Neuronal stem cell (in vitro differentiated cells): ENCODE measurements at regions not wholly inside any gene's neighbourhood (a gene's known extent, or its start where the extent isn't known, plus 50 kb on each side); places are given as distances from the start of the nearest gene placed in this dataset.

ENCODE experiments used
- DNase-seq: peaks from one replicate; pipeline ENCODE4 v3.0.0-alpha.2; 2013; ENCODE audit warnings: low spot score
- H2AFZ ChIP-seq: one replicate; pipeline ENCODE4 v1.6.1; 2013; ENCODE audit warnings: mild to moderate bottlenecking, low read length, inconsistent platforms
- H2AK5ac ChIP-seq: 2 replicates; pipeline ENCODE4 v1.6.1; 2013; ENCODE audit warnings: low read depth, mild to moderate bottlenecking, inconsistent platforms, low read length, moderate library complexity, mixed read lengths
- H2BK120ac ChIP-seq: 2 replicates; pipeline ENCODE4 v1.6.1; 2013; ENCODE audit warnings: low read depth, mild to moderate bottlenecking, inconsistent platforms, low read length, moderate library complexity, mixed read lengths
- H2BK12ac ChIP-seq: one replicate; pipeline ENCODE4 v1.6.1; 2013; ENCODE audit warnings: low read length, inconsistent platforms
- H2BK15ac ChIP-seq: 2 replicates; pipeline ENCODE4 v1.6.1; 2013; ENCODE audit warnings: mild to moderate bottlenecking, low read length, inconsistent platforms, mixed read lengths
- H2BK5ac ChIP-seq: one replicate; pipeline ENCODE4 v1.6.1; 2013; ENCODE audit warnings: inconsistent platforms, mild to moderate bottlenecking, low read length, moderate library complexity
- H3K14ac ChIP-seq: one replicate; pipeline ENCODE4 v1.6.1; 2013; ENCODE audit warnings: low read length, inconsistent platforms
- H3K18ac ChIP-seq: 2 replicates; pipeline ENCODE4 v1.6.1; 2013; ENCODE audit warnings: low read length, inconsistent platforms
- H3K23ac ChIP-seq: 2 replicates; pipeline ENCODE4 v1.6.1; 2013; ENCODE audit warnings: low read depth, mild to moderate bottlenecking, mixed read lengths, low read length, inconsistent platforms; ENCODE audit not compliant: poor library complexity
- H3K27ac ChIP-seq: replicated peaks from 3 replicates; pipeline ENCODE4 v1.5.1; 2013; ENCODE audit warnings: low read length, inconsistent platforms
- H3K27me3 ChIP-seq, 3 experiments: 2 replicates each; pipeline ENCODE4 v1.6.1; 2013; ENCODE audit warnings: low read length in 3 of 3, mild to moderate bottlenecking in 2 of 3, inconsistent platforms in 1 of 3, low read depth in 1 of 3, mixed read lengths in 1 of 3, moderate library complexity in 1 of 3; ENCODE audit not compliant: control insufficient read depth in 3 of 3, insufficient read depth in 3 of 3
- H3K36me3 ChIP-seq, 2 donors: replicated peaks in 1 of 2; 2 replicates each; pipeline ENCODE4 v1.6.1; 2013; ENCODE audit warnings: low read length in 2 of 2; ENCODE audit not compliant: control insufficient read depth in 2 of 2, insufficient read depth in 2 of 2
- H3K4ac ChIP-seq: 2 replicates; pipeline ENCODE4 v1.6.1; 2013; ENCODE audit warnings: inconsistent platforms, mild to moderate bottlenecking, low read length, moderate library complexity
- H3K4me1 ChIP-seq, 2 donors: 1 replicate in 1 of 2; 2 replicates in 1 of 2; pipeline ENCODE4 v1.6.1; 2013; ENCODE audit warnings: low read length in 2 of 2, low read depth in 1 of 2; ENCODE audit not compliant: control insufficient read depth in 2 of 2, insufficient read depth in 1 of 2
- H3K4me2 ChIP-seq: one replicate; pipeline ENCODE4 v1.6.1; 2013; ENCODE audit warnings: mild to moderate bottlenecking, low read length, inconsistent platforms; ENCODE audit not compliant: insufficient read depth, poor library complexity, severe bottlenecking
- H3K4me3 ChIP-seq, 2 donors: 2 replicates each; pipeline ENCODE4 v1.5.1; 2013; ENCODE audit warnings: low read length in 2 of 2, mild to moderate bottlenecking in 2 of 2, inconsistent platforms in 1 of 2, moderate library complexity in 1 of 2
- H3K79me1 ChIP-seq: one replicate; pipeline ENCODE4 v1.6.1; 2013; ENCODE audit warnings: low read depth, mild to moderate bottlenecking, inconsistent platforms, low read length, moderate library complexity
- H3K9ac ChIP-seq: one replicate; pipeline ENCODE4 v1.6.1; 2013; ENCODE audit warnings: mild to moderate bottlenecking, low read depth, low read length, inconsistent platforms; ENCODE audit not compliant: poor library complexity
- H3K9me3 ChIP-seq, 2 donors: replicated peaks in 1 of 2; 2 replicates each; pipeline versions ENCODE3 to v1.6.1; 2013; ENCODE audit warnings: low read length in 2 of 2, mild to moderate bottlenecking in 2 of 2, inconsistent platforms in 1 of 2, low read depth in 1 of 2, mixed read lengths in 1 of 2, moderate library complexity in 1 of 2; ENCODE audit not compliant: control insufficient read depth in 2 of 2, insufficient read depth in 1 of 2
- H4K8ac ChIP-seq: one replicate; pipeline ENCODE4 v1.6.1; 2013; ENCODE audit warnings: low read depth, mild to moderate bottlenecking, inconsistent platforms, low read length, moderate library complexity
- H4K91ac ChIP-seq: one replicate; pipeline ENCODE4 v1.6.1; 2013; ENCODE audit warnings: low read length, low read depth, mild to moderate bottlenecking, inconsistent platforms; ENCODE audit not compliant: poor library complexity
- WGBS, 2 donors: extraction: QIAGEN DNeasy Blood & Tissue Kit; methylation state at CpG; one replicate each; pipeline ENCODE4 v1.1.7; 2013; ENCODE audit warnings: missing lambda C conversion rate in 2 of 2, mixed read lengths in 1 of 2; ENCODE audit not compliant: insufficient read length in 2 of 2, insufficient replicate concordance in 1 of 2; ENCODE audit errors: extremely low coverage in 2 of 2; 5-methylcytosine and 5-hydroxymethylcytosine counted together

GRCh38 chr15:85878828-85879225 lies 84.1 kb upstream of the KLHL25 start:
- peaks cover 0 to 1% of the 10 kb centered on the region in 2 donors for H3K4me1 ChIP-seq

GRCh38 chr15:85879334-85880163 lies 84.8 kb upstream of the KLHL25 start:
- Histone ChIP-seq H3K23ac (no peak overlapping the region), H2AFZ (no peak overlapping the region), H3K79me1 (no peaks in the 10 kb centered on the region), H3K9ac (no peak overlapping the region), H2BK5ac (no peak overlapping the region), H3K27ac (no peak overlapping the region), H3K27me3 (no peaks in the 10 kb centered on the region), H3K36me3 (no peaks in the 10 kb centered on the region), H2BK120ac (no peak overlapping the region), H2BK15ac (no peak overlapping the region), H3K18ac (no peak overlapping the region), H2AK5ac (no peak overlapping the region), H3K14ac (no peak overlapping the region), H4K91ac (no peak overlapping the region), H3K9me3 (no peaks in the 10 kb centered on the region), H4K8ac (no peak overlapping the region), H3K4me1 (no peaks in the 10 kb centered on the region), H3K4me3 (no peak overlapping the region), H3K4ac (no peak overlapping the region), H3K4me2 (no peak overlapping the region), H2BK12ac (no peak overlapping the region)
- no peak for DNase-seq
- WGBS, 2 donors = no CpG with 5 or more reads among the region's 20 CpGs

More at GRCh38 chr15:85878828-85879225, 84.1 kb upstream of the KLHL25 start:
- Histone ChIP-seq H3K9ac (no peak overlapping the region), H2BK12ac (no peak overlapping the region), H4K91ac (no peak overlapping the region), H2AFZ (no peak overlapping the region), H3K4ac (no peak overlapping the region), H3K23ac (no peak overlapping the region), H3K27me3 (no peaks in the 10 kb centered on the region), H3K4me2 (no peak overlapping the region), H2BK15ac (no peak overlapping the region), H3K27ac (no peak overlapping the region), H3K79me1 (no peaks in the 10 kb centered on the region), H2BK5ac (no peak overlapping the region), H3K36me3 (no peaks in the 10 kb centered on the region), H3K18ac (no peak overlapping the region), H4K8ac (no peak overlapping the region), H2AK5ac (no peak overlapping the region), H2BK120ac (no peak overlapping the region), H3K4me3 (no peak overlapping the region), H3K9me3 (no peaks in the 10 kb centered on the region), H3K14ac (no peak overlapping the region)
- DNase-seq = no peak
- WGBS, 2 donors = no CpG with 5 or more reads among the region's 3 CpGs

GRCh38 chr15:85880501-85881190 lies 85.9 kb upstream of the KLHL25 start:
- peak overlapping the region; percentile 17 for H2AFZ ChIP-seq
- no peak overlapping the region for H2BK15ac ChIP-seq
- no peak overlapping the region for H3K4me3 ChIP-seq
- H4K8ac ChIP-seq = no peak overlapping the region
- no peak overlapping the region for H4K91ac ChIP-seq
- no CpG with 5 or more reads among the region's 7 CpGs for WGBS, 2 donors
- no peaks in the 10 kb centered on the region for H3K36me3 ChIP-seq
- DNase-seq = no peak
- H3K4ac ChIP-seq = no peak overlapping the region
- no peaks in the 10 kb centered on the region for H3K9me3 ChIP-seq
- H3K79me1 ChIP-seq = no peaks in the 10 kb centered on the region
- no peak overlapping the region for H3K27ac ChIP-seq
- no peak overlapping the region for H2AK5ac ChIP-seq
- no peak overlapping the region for H2BK5ac ChIP-seq
- H2BK12ac ChIP-seq = no peak overlapping the region
- H3K4me1 ChIP-seq = no peaks in the 10 kb centered on the region
- H3K14ac ChIP-seq = no peak overlapping the region
- H3K4me2 ChIP-seq = no peak overlapping the region
- no peak overlapping the region for H3K23ac ChIP-seq
- no peaks in the 10 kb centered on the region for H3K27me3 ChIP-seq
- H3K9ac ChIP-seq = no peak overlapping the region
- H3K18ac ChIP-seq = no peak overlapping the region
- H2BK120ac ChIP-seq = no peak overlapping the region

GRCh38 chr15:85886309-85886811 lies 91.6 kb upstream of the KLHL25 start:
- peak overlapping the region; percentile 31 for H2AK5ac ChIP-seq
- peak overlapping the region; percentile 50 for H3K9ac ChIP-seq
- H3K27me3 ChIP-seq = peaks cover 0 to 11% (median 1%) of the 10 kb centered on the region in 3 experiments
- H2BK12ac ChIP-seq = no peak overlapping the region
- peaks cover 0 to 2% of the 10 kb centered on the region in 2 donors for H3K4me1 ChIP-seq
- H3K27ac ChIP-seq = no peak overlapping the region
- WGBS, 2 donors = no CpG with 5 or more reads among the region's 8 CpGs
- H3K4me2 ChIP-seq = no peak overlapping the region
- H2BK120ac ChIP-seq = no peak overlapping the region
- H2BK15ac ChIP-seq = peak overlapping the region; percentile 78
- H3K23ac ChIP-seq = no peak overlapping the region
- no peak overlapping the region for H3K4me3 ChIP-seq
- no peaks in the 10 kb centered on the region for H3K79me1 ChIP-seq
- H3K18ac ChIP-seq = peak overlapping the region; percentile 50
- DNase-seq = no peak
- no peaks in the 10 kb centered on the region for H3K9me3 ChIP-seq
- no peak overlapping the region for H4K91ac ChIP-seq
- no peak overlapping the region for H2BK5ac ChIP-seq
- no peaks in the 10 kb centered on the region for H3K36me3 ChIP-seq
- H2AFZ ChIP-seq = no peak overlapping the region
- no peak overlapping the region for H3K14ac ChIP-seq
- H4K8ac ChIP-seq = no peak overlapping the region
- no peak overlapping the region for H3K4ac ChIP-seq
